HTR-8/SVneo (cell line): ENCODE measurements at regions not wholly inside any gene's neighbourhood (a gene's known extent, or its start where the extent isn't known, plus 50 kb on each side); places are given as distances from the start of the nearest gene placed in this dataset.
"Not testable (repeated sequence)": the region's sequence is repeated elsewhere in the genome, so short reads cannot be mapped to it uniquely, and the experiment has no call there.

ENCODE experiments used
- DNase-seq: peaks from one replicate; pipeline ENCODE4 v3.0.0; 2011; ENCODE audit warnings: low spot score, mixed read lengths; ENCODE audit not compliant: insufficient read length
- FAIRE-seq: peaks from 2 replicates; lab custom pipeline; 2011; peaks lifted over from hg19 to GRCh38; lab: Jason Lieb, UNC

- no peak for FAIRE-seq
- no peak for DNase-seq
These were observed 240.4 kb upstream of the RAI14 start for GRCh38 chr5:34415559-34416198.

- DNase-seq: no peak
- no peak for FAIRE-seq
These were observed 239.6 kb upstream of the RAI14 start for GRCh38 chr5:34416501-34417008.

GRCh38 chr5:34420191-34420590, 235.9 kb upstream of the RAI14 start:
- DNase-seq, FAIRE-seq: not testable (repeated sequence)

- FAIRE-seq (no peak), DNase-seq (no peak)
These were observed 219.2 kb upstream of the RAI14 start for GRCh38 chr5:34436761-34437501.

GRCh38 chr5:34439601-34440000, 216.5 kb upstream of the RAI14 start:
- no peak for DNase-seq
- FAIRE-seq: no peak

- FAIRE-seq, DNase-seq: not testable (repeated sequence)
These were observed 214.4 kb upstream of the RAI14 start for GRCh38 chr5:34441767-34442166.

GRCh38 chr5:34447424-34447823, 208.7 kb upstream of the RAI14 start:
- FAIRE-seq (no peak), DNase-seq (no peak)

- FAIRE-seq (no peak), DNase-seq (no peak)
These were observed 206.5 kb upstream of the RAI14 start for GRCh38 chr5:34449639-34450038.

- no peak for FAIRE-seq
- DNase-seq: no peak
These were observed 205.8 kb upstream of the RAI14 start for GRCh38 chr5:34450338-34450737.

GRCh38 chr5:34452170-34452828, 203.8 kb upstream of the RAI14 start:
- FAIRE-seq (no peak), DNase-seq (no peak)

GRCh38 chr5:34455098-34455497, 201.0 kb upstream of the RAI14 start:
- no peak for DNase-seq
- FAIRE-seq: no peak

GRCh38 chr5:34459908-34460307, 196.2 kb upstream of the RAI14 start:
- FAIRE-seq (no peak), DNase-seq (no peak)

- FAIRE-seq (no peak), DNase-seq (no peak)
These were observed 195.6 kb upstream of the RAI14 start for GRCh38 chr5:34460496-34460895.

- no peak for DNase-seq
- no peak for FAIRE-seq
These were observed 191.3 kb upstream of the RAI14 start for GRCh38 chr5:34464829-34465228.

- FAIRE-seq, DNase-seq: not testable (repeated sequence)
These were observed 190.8 kb upstream of the RAI14 start for GRCh38 chr5:34465301-34465700.

- not testable (repeated sequence) for FAIRE-seq, DNase-seq
These were observed 189.4 kb upstream of the RAI14 start for GRCh38 chr5:34466519-34467388.

GRCh38 chr5:34467436-34467835, 188.7 kb upstream of the RAI14 start:
- no peak for DNase-seq
- no peak for FAIRE-seq

GRCh38 chr5:34467984-34468383, 188.1 kb upstream of the RAI14 start:
- not testable (repeated sequence) for DNase-seq, FAIRE-seq

GRCh38 chr5:34469971-34470370, 186.2 kb upstream of the RAI14 start:
- no peak for DNase-seq
- no peak for FAIRE-seq

- FAIRE-seq (peak; percentile 74), DNase-seq (peak; percentile 83)
These were observed 181.5 kb upstream of the RAI14 start for GRCh38 chr5:34474573-34475021.
